ENCODE measurements at regions not wholly inside any gene's neighbourhood (a gene's known extent, or its start where the extent isn't known, plus 50 kb on each side); places are given as distances from the start of the nearest gene placed in this dataset.
"Not testable (repeated sequence)": the region's sequence is repeated elsewhere in the genome, so short reads cannot be mapped to it uniquely, and the experiment has no call there.

GRCh38 chr5:90051756-90052155, 357.8 kb downstream of the CETN3 start:
- no peak for DNase-seq

GRCh38 chr5:90050103-90050502, 359.5 kb downstream of the CETN3 start:
- no peak for DNase-seq

GRCh38 chr5:90047113-90047512, 362.4 kb downstream of the CETN3 start:
- no peak for DNase-seq

- DNase-seq: not testable (repeated sequence)
Observed at GRCh38 chr5:90040082-90040481, 369.5 kb downstream of the CETN3 start.

- no peak for DNase-seq
Observed at GRCh38 chr5:90037646-90038045, 371.9 kb downstream of the CETN3 start.

GRCh38 chr5:90022711-90023053, 386.9 kb downstream of the CETN3 start:
- DNase-seq: no peak

GRCh38 chr5:90022002-90022710, 387.4 kb downstream of the CETN3 start:
- no peak for DNase-seq

GRCh38 chr5:90020575-90021538, 388.7 kb downstream of the CETN3 start:
- no peak for DNase-seq

- DNase-seq: no peak
Observed at GRCh38 chr5:90017239-90017638, 392.3 kb downstream of the CETN3 start.

- no peak for DNase-seq
Observed at GRCh38 chr5:90015584-90016018, 394.0 kb downstream of the CETN3 start.

GRCh38 chr5:90014420-90014819, 395.1 kb downstream of the CETN3 start:
- DNase-seq: no peak

GRCh38 chr5:90000351-90000750, 409.2 kb downstream of the CETN3 start:
- DNase-seq: no peak

GRCh38 chr5:89998519-89999305, 410.8 kb downstream of the CETN3 start:
- DNase-seq: no peak

- DNase-seq: no peak
Observed at GRCh38 chr5:89996890-89997289, 412.7 kb downstream of the CETN3 start.

- DNase-seq: no peak
Observed at GRCh38 chr5:89996335-89996734, 413.2 kb downstream of the CETN3 start.

GRCh38 chr5:89994266-89994665, 415.3 kb downstream of the CETN3 start:
- DNase-seq: no peak

- no peak for DNase-seq
Observed at GRCh38 chr5:89992201-89992600, 417.4 kb downstream of the CETN3 start.

GRCh38 chr5:89991592-89991991, 418.0 kb downstream of the CETN3 start:
- no peak for DNase-seq

- DNase-seq: no peak
Observed at GRCh38 chr5:89989776-89990175, 419.8 kb downstream of the CETN3 start.

GRCh38 chr5:89988998-89989655, 420.4 kb downstream of the CETN3 start:
- DNase-seq: no peak

- no peak for DNase-seq
Observed at GRCh38 chr5:89988129-89988810, 421.3 kb downstream of the CETN3 start.

- DNase-seq: no peak
Observed at GRCh38 chr5:89983216-89983615, 426.3 kb downstream of the CETN3 start.

Data from CD4-positive, alpha-beta T cell treated with Interleukin-17A for 1 hour (primary cell).